K562 (cell line): ENCODE measurements at regions not wholly inside any gene's neighbourhood (a gene's known extent, or its start where the extent isn't known, plus 50 kb on each side); places are given as distances from the start of the nearest gene placed in this dataset.

Experiments used
- ATAC-seq: fragments of 200-7000 bp; cut with Tn5 transposase; 3 replicates; pipeline ENCODE4 v1.9.1; 2020; ENCODE audit warnings: moderate library complexity
- BruUV-seq: library from RNA; stranded (reverse); fragments of 400-500 nt; replicated peaks from 2 replicates; lab custom pipeline; 2021; lab: Mats Ljungman, UMichigan
- CTCF ChIA-PET: fragments of 300-600 bp; formaldehyde crosslinking; extraction: SDS; loops from one replicate; lab custom pipeline; 2021; ENCODE audit warnings: low intra/inter-chr PET ratio; lab: Yijun Ruan, JAX
- POLR2A ChIA-PET: fragments of 300-600, 350-650 bp; sonication (Branson Sonifier 250); formaldehyde crosslinking; extraction: SDS; loops from one replicate; lab custom pipeline; 2021; ENCODE audit warnings: antibody characterized with exemption, inconsistent platforms; lab: Yijun Ruan, JAX
- DNase-seq, 4 experiments: peaks; one replicate each; pipeline versions ENCODE4 v3.0.0 to v3.0.0-alpha.2; 2011 to 2018; ENCODE audit warnings: low spot score in 3 of 4, mixed read lengths in 3 of 4; ENCODE audit errors: extremely low read depth in 1 of 4
- FAIRE-seq: peaks from 2 replicates; lab custom pipeline; 2011; peaks lifted over from hg19 to GRCh38; lab: Jason Lieb, UNC
- H2AFZ ChIP-seq: 2 replicates; pipeline ENCODE4 v1.6.0; 2011; ENCODE audit warnings: low read depth, low read length, control low read depth, inconsistent platforms
- H3K27ac ChIP-seq: fragments of 200-600 bp; 3 replicates; pipeline ENCODE4 v1.8.0; 2011; ENCODE audit warnings: low read depth, mild to moderate bottlenecking, control low read depth, inconsistent platforms, low read length, moderate library complexity, mixed read lengths; ENCODE audit errors: extremely low read depth
- H3K27me3 ChIP-seq, 2 experiments: fragments of 300-600 bp in 1 of 2; 2 replicates in 1 of 2; 3 replicates in 1 of 2; pipeline versions ENCODE4 v1.6.0 to v1.8.0; 2011; ENCODE audit warnings: inconsistent platforms in 2 of 2, low read length in 2 of 2, mild to moderate bottlenecking in 1 of 2, mixed read lengths in 1 of 2, moderate library complexity in 1 of 2; ENCODE audit not compliant: control insufficient read depth in 2 of 2, insufficient read depth in 2 of 2
- H3K36me3 ChIP-seq: fragments of 300-600 bp; 3 replicates; pipeline ENCODE4 v1.8.0; 2011; ENCODE audit warnings: mild to moderate bottlenecking, low read length, inconsistent platforms; ENCODE audit not compliant: control insufficient read depth, insufficient read depth
- H3K4me1 ChIP-seq, 2 experiments: fragments of 200-600 bp in 1 of 2; replicated peaks in 1 of 2; 2 replicates in 1 of 2; 3 replicates in 1 of 2; pipeline versions ENCODE4 v1.5.1 to v1.8.0; 2011; ENCODE audit warnings: inconsistent platforms in 2 of 2, low read length in 2 of 2, mild to moderate bottlenecking in 1 of 2, mixed read lengths in 1 of 2, moderate library complexity in 1 of 2; ENCODE audit not compliant: control insufficient read depth in 2 of 2, insufficient read depth in 2 of 2
- H3K4me2 ChIP-seq: 2 replicates; pipeline ENCODE4 v1.6.1; 2011; ENCODE audit warnings: low read length, control low read depth, inconsistent platforms, mixed read lengths; ENCODE audit not compliant: insufficient read depth
- H3K4me3 ChIP-seq: fragments of 200-600 bp; sonication (generic), shearing (Covaris generic); 2 replicates; pipeline ENCODE4 v1.5.1; 2016; ENCODE audit warnings: control low read depth, inconsistent platforms
- H3K79me2 ChIP-seq: fragments of 200-600 bp; 3 replicates; pipeline ENCODE4 v1.8.0; 2011; ENCODE audit warnings: low read length, inconsistent platforms; ENCODE audit not compliant: control insufficient read depth, insufficient read depth
- H3K9ac ChIP-seq, 2 experiments: 2 replicates each; pipeline versions ENCODE4 v1.6.0 to v1.6.1; 2011; ENCODE audit warnings: low read depth in 2 of 2, low read length in 2 of 2, control low read depth in 1 of 2, inconsistent platforms in 1 of 2, mild to moderate bottlenecking in 1 of 2, mixed read lengths in 1 of 2; ENCODE audit not compliant: insufficient read depth in 1 of 2
- H3K9me1 ChIP-seq: one replicate; pipeline ENCODE4 v1.6.0; 2011; ENCODE audit warnings: inconsistent platforms, mild to moderate bottlenecking, low read length, moderate library complexity; ENCODE audit not compliant: control insufficient read depth, insufficient read depth
- H3K9me3 ChIP-seq: replicated peaks from 2 replicates; pipeline ENCODE4 v1.5.1; 2011; ENCODE audit warnings: low read depth, low read length, inconsistent platforms; ENCODE audit not compliant: control insufficient read depth, insufficient read depth
- H4K20me1 ChIP-seq: replicated peaks from 2 replicates; pipeline ENCODE4 v1.6.1; 2011; ENCODE audit warnings: low read length, inconsistent platforms, mixed read lengths; ENCODE audit not compliant: control insufficient read depth, insufficient read depth
- CCAR2 ChIP-seq: fragments of 200-400 bp; formaldehyde crosslinking; IDR thresholded peaks from 2 replicates; pipeline ENCODE4 v1.6.1; 2017; ENCODE audit warnings: mild to moderate bottlenecking, low read depth, low read length
- EP300 ChIP-seq: IDR thresholded peaks from 2 replicates; pipeline ENCODE4 v1.6.1; 2012; ENCODE audit warnings: low read length, improper control_type of control experiment
- RUNX1 ChIP-seq: sonication (generic); IDR thresholded peaks from 2 replicates; pipeline ENCODE4 v1.6.1; 2016; ENCODE audit warnings: antibody characterized with exemption, low read depth
- THRB ChIP-seq: fragments of 450-650 bp; formaldehyde crosslinking; conservative IDR thresholded peaks from 2 replicates; pipeline ENCODE4 v1.4.0; 2022; ENCODE audit warnings: mild to moderate bottlenecking, missing genetic modification characterization
- TRIM24 ChIP-seq, 2 experiments: fragments of 450-650 bp; IDR thresholded peaks; 2 replicates each; pipeline ENCODE4 v1.6.1; 2016
- ZNF124 ChIP-seq: sonication (generic); formaldehyde crosslinking; IDR thresholded peaks from 2 replicates; pipeline ENCODE4 v1.8.1; 2022; ENCODE audit warnings: missing genetic modification reagents
- ZNF695 ChIP-seq: fragments of 450-650 bp; formaldehyde crosslinking; IDR thresholded peaks from 2 replicates; pipeline ENCODE4 v1.4.0; 2020; ENCODE audit warnings: mild to moderate bottlenecking, moderate library complexity
- WGBS: fragments of 100-300 bp; shearing (Covaris generic); methylation state at CpG from one replicate; pipeline ENCODE4 v1.1.6; 2016; ENCODE audit warnings: low coverage, mixed read lengths; ENCODE audit not compliant: insufficient coverage; ENCODE audit errors: missing lambda C conversion rate; 5-methylcytosine and 5-hydroxymethylcytosine counted together
- in situ Hi-C: fragments of 300-500 bp; cut with MboI; formaldehyde crosslinking; loops from 4 replicates; pipeline ENCODE4 v1.15.0; 2018; ENCODE audit warnings: inconsistent platforms, mixed read lengths
- intact Hi-C: fragments of 100-400 bp; cut with micrococcal nuclease; formaldehyde crosslinking; loops from 2 replicates; pipeline ENCODE4 v1.14.2; 2022

GRCh38 chr13:56528040-56528790, 612.5 kb upstream of the PRR20A start:
- TF ChIP-seq EP300 (no peak), ZNF695 (CRISPR knock-in tag) (no peak)
- POLR2A ChIA-PET = no interaction called here
- H3K9me3 ChIP-seq = no peaks in the 10 kb centered on the region
- H3K79me2 ChIP-seq = no peaks in the 10 kb centered on the region
- CTCF ChIA-PET = no interaction called here
- 0% methylated on average over 1 of the region's 1 CpG for WGBS
- no peaks in the 10 kb centered on the region for H3K36me3 ChIP-seq
- H3K27ac ChIP-seq = no peak overlapping the region
- BruUV-seq = no TSS peak
- FAIRE-seq (no peak), ATAC-seq (no peak), DNase-seq (no peak)
- H3K9ac ChIP-seq = no peak overlapping the region
- no peaks in the 10 kb centered on the region for H4K20me1 ChIP-seq
- intact Hi-C loops (no loop called here), in situ Hi-C loops (no loop called here)
- no peak overlapping the region for H3K4me3 ChIP-seq
- no peaks in the 10 kb centered on the region for H3K27me3 ChIP-seq
- H2AFZ ChIP-seq = no peak overlapping the region
- H3K4me1 ChIP-seq = no peaks in the 10 kb centered on the region
- H3K9me1 ChIP-seq = no peaks in the 10 kb centered on the region
- H3K4me2 ChIP-seq = no peak overlapping the region

GRCh38 chr13:56530096-56530495, 610.6 kb upstream of the PRR20A start:
- Histone ChIP-seq H3K79me2 (no peaks in the 10 kb centered on the region), H3K27me3 (no peaks in the 10 kb centered on the region), H3K27ac (no peak overlapping the region), H4K20me1 (no peaks in the 10 kb centered on the region), H3K4me3 (no peak overlapping the region), H3K36me3 (no peaks in the 10 kb centered on the region), H3K9ac (no peak overlapping the region), H3K9me1 (no peaks in the 10 kb centered on the region), H2AFZ (no peak overlapping the region), H3K4me1 (no peaks in the 10 kb centered on the region), H3K9me3 (no peaks in the 10 kb centered on the region), H3K4me2 (no peak overlapping the region)
- ChIA-PET CTCF (no interaction called here), POLR2A (no interaction called here)
- no peak for DNase-seq
- intact Hi-C loops = no loop called here
- FAIRE-seq = no peak
- 0% methylated on average over 1 of the region's 1 CpG for WGBS
- no peak for ATAC-seq
- in situ Hi-C loops = no loop called here
- BruUV-seq = no TSS peak
- TF ChIP-seq TRIM24 (IDR thresholded peaks at IDR 0.05) (no peak), THRB (no peak), CCAR2 (no peak), ZNF124 (no peak), RUNX1 (no peak)
